IPS-18a (cell line): ENCODE measurements at regions not wholly inside any gene's neighbourhood (a gene's known extent, or its start where the extent isn't known, plus 50 kb on each side); places are given as distances from the start of the nearest gene placed in this dataset.

Source experiments
- H3K27ac ChIP-seq: one replicate; pipeline ENCODE4 v1.5.1; 2013; ENCODE audit warnings: low read length
- H3K27me3 ChIP-seq: one replicate; pipeline ENCODE4 v1.6.1; 2013; ENCODE audit warnings: mild to moderate bottlenecking, low read length; ENCODE audit not compliant: control insufficient read depth, insufficient read depth
- H3K36me3 ChIP-seq: one replicate; pipeline ENCODE4 v1.6.1; 2013; ENCODE audit warnings: low read depth, low read length; ENCODE audit not compliant: control insufficient read depth
- H3K4me1 ChIP-seq: one replicate; pipeline ENCODE4 v1.6.1; 2013; ENCODE audit warnings: low read depth, low read length; ENCODE audit not compliant: control insufficient read depth
- H3K4me3 ChIP-seq: one replicate; pipeline ENCODE4 v1.5.1; 2013; ENCODE audit warnings: low read length
- H3K9ac ChIP-seq: one replicate; pipeline ENCODE4 v1.6.1; 2013; ENCODE audit warnings: mild to moderate bottlenecking, low read length, moderate library complexity
- H3K9me3 ChIP-seq: one replicate; pipeline ENCODE4 v1.6.1; 2013; ENCODE audit warnings: low read depth, low read length; ENCODE audit not compliant: control insufficient read depth

GRCh38 chr1:232192781-232193450, 437.0 kb downstream of the SIPA1L2 start:
- Histone ChIP-seq H3K9me3 (no peaks in the 10 kb centered on the region), H3K36me3 (peaks cover under 1% of the 10 kb centered on the region), H3K4me3 (no peak overlapping the region), H3K9ac (no peak overlapping the region), H3K4me1 (no peaks in the 10 kb centered on the region), H3K27me3 (no peaks in the 10 kb centered on the region), H3K27ac (no peak overlapping the region)

GRCh38 chr1:232191560-232191959, 438.4 kb downstream of the SIPA1L2 start:
- no peak overlapping the region for H3K9ac ChIP-seq
- no peaks in the 10 kb centered on the region for H3K4me1 ChIP-seq

GRCh38 chr1:232188318-232188717, 441.6 kb downstream of the SIPA1L2 start:
- Histone ChIP-seq H3K36me3 (peaks cover 20% of the 10 kb centered on the region), H3K4me1 (no peaks in the 10 kb centered on the region), H3K9me3 (no peaks in the 10 kb centered on the region), H3K27ac (no peak overlapping the region), H3K27me3 (no peaks in the 10 kb centered on the region), H3K4me3 (no peak overlapping the region), H3K9ac (no peak overlapping the region)

More at GRCh38 chr1:232191560-232191959, 438.4 kb downstream of the SIPA1L2 start:
- no peaks in the 10 kb centered on the region for H3K9me3 ChIP-seq
- H3K4me3 ChIP-seq: no peak overlapping the region
- no peak overlapping the region for H3K27ac ChIP-seq
- H3K27me3 ChIP-seq: no peaks in the 10 kb centered on the region
- H3K36me3 ChIP-seq: peaks cover 7% of the 10 kb centered on the region

GRCh38 chr1:232186931-232187330, 443.0 kb downstream of the SIPA1L2 start:
- H3K9ac ChIP-seq: no peak overlapping the region
- no peaks in the 10 kb centered on the region for H3K4me1 ChIP-seq
- H3K9me3 ChIP-seq: no peaks in the 10 kb centered on the region
- peaks cover 20% of the 10 kb centered on the region for H3K36me3 ChIP-seq
- no peak overlapping the region for H3K27ac ChIP-seq
- no peaks in the 10 kb centered on the region for H3K27me3 ChIP-seq
- no peak overlapping the region for H3K4me3 ChIP-seq

GRCh38 chr1:232184561-232185530, 445.1 kb downstream of the SIPA1L2 start:
- Histone ChIP-seq H3K27ac (no peak overlapping the region), H3K4me1 (no peaks in the 10 kb centered on the region), H3K27me3 (no peaks in the 10 kb centered on the region), H3K36me3 (peaks cover 20% of the 10 kb centered on the region), H3K9me3 (no peaks in the 10 kb centered on the region), H3K9ac (no peak overlapping the region), H3K4me3 (no peak overlapping the region)

GRCh38 chr1:232183802-232184201, 446.1 kb downstream of the SIPA1L2 start:
- Histone ChIP-seq H3K4me1 (peaks cover 3% of the 10 kb centered on the region), H3K27me3 (no peaks in the 10 kb centered on the region), H3K4me3 (no peak overlapping the region), H3K27ac (no peak overlapping the region), H3K9me3 (no peaks in the 10 kb centered on the region), H3K36me3 (peaks cover 20% of the 10 kb centered on the region), H3K9ac (no peak overlapping the region)

GRCh38 chr1:232183266-232183800, 446.6 kb downstream of the SIPA1L2 start:
- Histone ChIP-seq H3K9me3 (no peaks in the 10 kb centered on the region), H3K4me3 (no peak overlapping the region), H3K36me3 (peaks cover 25% of the 10 kb centered on the region), H3K9ac (no peak overlapping the region), H3K27ac (no peak overlapping the region), H3K27me3 (no peaks in the 10 kb centered on the region), H3K4me1 (peaks cover 3% of the 10 kb centered on the region)

GRCh38 chr1:232182236-232182635, 447.7 kb downstream of the SIPA1L2 start:
- Histone ChIP-seq H3K9ac (no peak overlapping the region), H3K4me1 (peaks cover 3% of the 10 kb centered on the region), H3K27ac (no peak overlapping the region), H3K27me3 (no peaks in the 10 kb centered on the region), H3K36me3 (peaks cover 27% of the 10 kb centered on the region), H3K4me3 (no peak overlapping the region), H3K9me3 (no peaks in the 10 kb centered on the region)

- H3K4me3 ChIP-seq: no peak overlapping the region
- no peaks in the 10 kb centered on the region for H3K27me3 ChIP-seq
- H3K4me1 ChIP-seq: peaks cover 3% of the 10 kb centered on the region
- no peak overlapping the region for H3K9ac ChIP-seq
- H3K36me3 ChIP-seq: peaks cover 39% of the 10 kb centered on the region
- H3K27ac ChIP-seq: no peak overlapping the region
- H3K9me3 ChIP-seq: no peaks in the 10 kb centered on the region
Measured at GRCh38 chr1:232180779-232181136, 449.2 kb downstream of the SIPA1L2 start.

GRCh38 chr1:232179896-232180778, 449.8 kb downstream of the SIPA1L2 start:
- no peak overlapping the region for H3K9ac ChIP-seq
- no peaks in the 10 kb centered on the region for H3K9me3 ChIP-seq
- no peak overlapping the region for H3K27ac ChIP-seq
- no peaks in the 10 kb centered on the region for H3K27me3 ChIP-seq
- H3K4me1 ChIP-seq: peaks cover 3% of the 10 kb centered on the region
- no peak overlapping the region for H3K4me3 ChIP-seq
- H3K36me3 ChIP-seq: peaks cover 40% of the 10 kb centered on the region

- peaks cover 3% of the 10 kb centered on the region for H3K4me1 ChIP-seq
- peaks cover 40% of the 10 kb centered on the region for H3K36me3 ChIP-seq
- H3K9me3 ChIP-seq: no peaks in the 10 kb centered on the region
- no peak overlapping the region for H3K27ac ChIP-seq
- H3K4me3 ChIP-seq: no peak overlapping the region
- H3K9ac ChIP-seq: no peak overlapping the region
- no peaks in the 10 kb centered on the region for H3K27me3 ChIP-seq
Measured at GRCh38 chr1:232178191-232178590, 451.7 kb downstream of the SIPA1L2 start.
